GM12891 (cell line): ENCODE measurements at regions not wholly inside any gene's neighbourhood (a gene's known extent, or its start where the extent isn't known, plus 50 kb on each side); places are given as distances from the start of the nearest gene placed in this dataset.
A peak's percentile ranks its signal among the peaks of the same experiment; 100 is the strongest.

Experiments
- DNase-seq: peaks from one replicate; pipeline ENCODE4 v3.0.0; 2011; ENCODE audit warnings: low spot score; ENCODE audit not compliant: insufficient read length
- FAIRE-seq: peaks from 2 replicates; lab custom pipeline; 2011; peaks lifted over from hg19 to GRCh38; lab: Jason Lieb, UNC
- PAX5 ChIP-seq: IDR thresholded peaks from 2 replicates; pipeline ENCODE4 v1.6.1; 2011; ENCODE audit warnings: low read length, moderate library complexity, mild to moderate bottlenecking; ENCODE audit not compliant: insufficient read depth, severe bottlenecking
- POLR2A ChIP-seq: IDR thresholded peaks from 2 replicates; pipeline ENCODE4 v1.6.1; 2011; ENCODE audit warnings: low read depth, low read length, control low read depth
- POLR2AphosphoS5 ChIP-seq: IDR thresholded peaks from 2 replicates; pipeline ENCODE4 v1.6.1; 2011; ENCODE audit warnings: low read depth, low read length, control low read depth
- POU2F2 ChIP-seq: IDR thresholded peaks from 2 replicates; pipeline ENCODE4 v1.6.1; 2011; ENCODE audit warnings: low read depth, mild to moderate bottlenecking, control low read depth, low read length, moderate library complexity
- SPI1 ChIP-seq: IDR thresholded peaks from 2 replicates; pipeline ENCODE4 v1.6.1; 2011; ENCODE audit warnings: low read depth, low read length, control low read depth
- TAF1 ChIP-seq: IDR thresholded peaks from 2 replicates; pipeline ENCODE4 v1.6.1; 2011; ENCODE audit warnings: low read depth, low read length, control low read depth

DNA sequence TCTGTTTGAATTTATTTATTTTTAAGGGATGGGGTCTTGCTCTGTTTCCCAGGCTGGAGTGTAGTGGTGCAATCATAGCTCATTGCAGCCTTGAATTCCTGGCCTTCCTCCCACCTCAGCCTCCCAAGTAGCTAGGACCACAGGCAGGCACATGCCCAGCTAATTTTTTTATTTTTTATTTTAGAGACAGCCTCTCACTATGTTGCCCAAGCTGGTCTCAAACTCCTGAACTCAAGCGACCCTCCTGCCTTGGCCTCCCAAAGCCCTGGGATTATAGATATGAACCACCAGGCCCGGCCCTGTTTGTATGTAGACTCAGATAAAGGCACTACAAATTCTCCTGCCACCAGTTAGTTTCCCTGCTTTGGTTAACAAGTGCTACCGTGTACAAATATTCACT, 142.9 kb upstream of the SOX4 start:
- FAIRE-seq = no peak
- TF ChIP-seq TAF1 (no peak), POLR2AphosphoS5 (no peak), SPI1 (no peak), PAX5 (no peak), POU2F2 (no peak), POLR2A (no peak)
- DNase-seq = no peak

DNA sequence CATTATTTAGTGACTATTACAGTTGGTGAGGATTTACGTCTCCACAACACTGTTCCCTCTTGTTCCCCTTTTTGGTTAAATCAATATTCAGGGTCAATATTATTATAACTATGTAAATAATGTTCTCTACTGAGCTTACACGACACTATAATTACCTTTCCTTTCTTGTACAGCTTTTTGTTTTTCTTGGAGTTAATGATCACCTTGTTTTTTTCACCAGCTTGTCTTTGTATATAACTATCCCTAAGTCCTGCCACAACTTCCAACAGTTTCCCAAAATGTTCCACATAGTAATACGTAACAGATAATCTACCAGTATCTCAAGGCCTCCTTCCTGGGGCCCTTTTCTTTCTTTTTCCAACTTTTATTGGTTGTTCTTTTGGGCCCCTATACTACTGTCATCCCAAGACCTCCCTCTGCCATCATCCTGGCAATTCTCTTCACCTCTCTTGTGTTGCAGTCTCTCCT, 142.0 kb upstream of the SOX4 start:
- DNase-seq (no peak), FAIRE-seq (no peak)
- TF ChIP-seq POLR2A (no peak), SPI1 (no peak)

DNA sequence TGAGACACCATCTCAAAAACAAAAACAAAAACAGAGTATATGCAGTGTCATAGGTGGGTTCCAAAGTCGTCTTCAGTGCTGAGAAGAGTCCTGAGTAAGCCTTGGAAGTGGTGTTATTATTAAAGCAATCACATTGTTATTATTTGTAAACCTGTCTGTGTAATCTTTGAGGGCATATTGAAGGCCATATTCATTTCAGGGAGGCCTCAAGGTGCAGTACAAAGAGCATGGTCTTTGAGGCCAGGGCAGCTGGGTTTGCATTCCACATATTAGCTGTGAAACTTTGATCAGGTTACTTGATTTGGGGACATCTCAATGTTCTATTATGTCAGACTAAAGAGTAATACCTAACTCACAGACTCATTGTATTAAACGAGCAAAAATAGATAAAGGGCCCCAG, 139.3 kb upstream of the SOX4 start:
- FAIRE-seq = no peak

DNA sequence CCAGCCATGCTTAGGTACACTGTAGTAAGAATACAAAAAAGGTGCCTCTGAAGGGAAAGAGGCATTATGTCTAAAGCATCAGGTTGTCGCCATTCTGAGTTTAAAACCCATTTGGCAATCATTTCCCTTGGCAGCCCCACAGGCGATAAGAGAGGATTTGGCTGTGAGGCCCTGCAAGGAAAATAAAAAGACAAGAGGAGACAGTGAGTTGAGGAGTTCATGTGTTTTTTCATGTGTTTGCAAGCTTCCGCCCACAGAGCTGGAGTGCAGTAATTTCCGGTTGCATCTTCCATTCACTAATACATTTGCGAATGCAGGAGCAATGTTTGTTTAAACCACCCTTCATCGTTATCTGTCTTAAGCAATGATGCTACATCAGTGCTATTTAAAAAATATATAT, 138.5 kb upstream of the SOX4 start:
- DNase-seq (no peak), FAIRE-seq (no peak)
- no peak for TF ChIP-seq PAX5
- no peak for TF ChIP-seq POU2F2
- no peak for TF ChIP-seq POLR2AphosphoS5
- TF ChIP-seq TAF1 = no peak
- no peak for TF ChIP-seq SPI1
- TF ChIP-seq POLR2A = no peak

More for the DNA sequence above, 139.3 kb upstream of the SOX4 start:
- TF ChIP-seq POLR2A (no peak), POU2F2 (no peak)
- DNase-seq = no peak

DNA sequence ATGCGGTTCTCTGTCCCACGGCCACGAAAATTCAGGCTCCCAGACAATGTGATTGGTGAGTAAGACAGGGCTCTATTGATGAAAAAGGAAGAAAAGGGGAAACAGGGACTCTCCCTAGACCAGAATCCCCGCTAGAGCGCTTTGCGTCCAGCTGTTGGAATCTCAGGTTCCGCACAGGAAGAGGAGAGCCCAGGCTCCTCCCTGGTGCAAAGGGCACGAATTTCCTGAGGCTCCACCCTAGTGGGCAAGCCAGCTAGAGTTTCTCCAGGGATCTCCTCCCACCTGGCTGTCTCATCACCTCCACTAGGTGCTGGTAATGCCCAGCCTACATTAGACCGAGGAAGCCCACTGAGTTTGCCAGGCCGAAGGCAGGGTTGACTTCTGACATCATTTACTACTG, 135.9 kb upstream of the SOX4 start:
- TF ChIP-seq POLR2AphosphoS5 (no peak), POU2F2 (no peak), SPI1 (no peak), PAX5 (no peak), POLR2A (no peak), TAF1 (no peak)
- FAIRE-seq = no peak
- no peak for DNase-seq

DNA sequence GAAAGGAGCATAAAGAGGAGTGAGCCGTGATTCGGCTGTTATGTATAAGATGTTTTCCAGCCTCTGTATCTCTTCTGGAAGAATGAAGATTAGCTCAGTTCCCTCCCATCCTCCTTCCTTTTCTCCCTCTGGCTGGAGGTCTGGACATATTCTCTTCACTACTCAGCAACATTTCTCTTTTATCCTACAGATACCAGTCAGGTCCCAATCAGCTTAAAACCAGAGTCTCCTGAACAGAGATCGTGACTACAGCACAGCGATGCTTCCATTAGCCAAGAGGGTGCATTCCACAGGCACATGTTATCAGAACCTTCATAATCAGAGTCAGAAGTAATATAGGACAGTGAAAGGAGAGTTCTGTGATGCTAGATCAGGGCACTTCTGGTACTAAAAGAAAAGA, 133.9 kb upstream of the SOX4 start:
- DNase-seq (no peak), FAIRE-seq (no peak)
- no peak for TF ChIP-seq SPI1
- no peak for TF ChIP-seq TAF1
- no peak for TF ChIP-seq POLR2AphosphoS5
- TF ChIP-seq PAX5 = no peak
- no peak for TF ChIP-seq POU2F2
- TF ChIP-seq POLR2A = no peak

DNA sequence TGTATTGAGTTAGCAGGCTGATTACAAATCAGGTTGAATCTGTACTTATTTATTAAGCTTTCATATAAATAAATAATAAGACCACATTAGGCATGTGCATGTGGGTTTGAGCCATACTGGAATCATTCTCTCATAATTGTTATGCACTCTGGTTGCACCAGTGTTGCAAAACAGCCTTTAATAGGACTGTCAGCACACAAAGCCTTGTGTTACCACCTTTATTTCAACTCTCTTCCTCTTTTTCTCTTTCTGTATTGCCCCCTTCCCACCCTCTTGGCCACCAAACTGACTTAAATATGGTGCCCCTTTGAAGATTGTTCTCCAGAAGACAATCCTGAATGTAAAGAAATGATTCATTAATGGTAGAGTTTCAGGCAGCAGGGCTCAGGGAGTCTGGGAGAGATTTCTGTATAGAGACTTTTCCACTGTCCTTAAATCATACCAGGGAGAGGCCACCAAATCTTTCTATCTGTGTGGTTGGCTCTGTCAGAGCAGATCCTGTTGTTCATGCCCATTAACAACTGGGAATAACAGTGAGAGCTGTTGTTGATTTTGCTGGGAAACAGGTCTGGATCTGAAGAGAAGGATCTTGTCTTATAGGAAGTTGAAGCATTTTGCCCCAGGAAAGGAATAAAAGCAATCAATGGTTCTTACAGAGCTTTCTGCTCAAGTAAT, 131.6 kb upstream of the SOX4 start:
- DNase-seq = no peak
- no peak for TF ChIP-seq PAX5
- TF ChIP-seq POU2F2 = no peak
- TF ChIP-seq SPI1 = 0 out of 2 replicates have a peak, but pooled peaks have one; percentile 16
- TF ChIP-seq TAF1 = no peak
- TF ChIP-seq POLR2AphosphoS5 = no peak
- FAIRE-seq = no peak

DNA sequence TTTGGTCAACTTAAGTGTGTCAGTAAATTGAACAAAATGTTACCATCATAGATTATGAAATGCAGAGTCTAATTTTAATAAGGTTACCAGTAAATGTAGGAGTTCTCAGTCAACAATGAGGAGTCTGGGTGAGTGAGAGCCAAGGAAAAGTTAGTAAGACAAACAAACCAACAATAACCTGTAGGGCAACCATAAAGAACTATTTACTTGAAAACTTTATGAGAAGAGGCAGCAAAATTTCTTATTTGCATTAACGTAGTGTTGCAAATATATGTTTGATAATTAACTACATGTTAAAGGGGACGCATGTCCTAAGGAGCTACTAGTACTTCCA, 131.1 kb upstream of the SOX4 start:
- FAIRE-seq = no peak
- TF ChIP-seq PAX5 (no peak), POLR2AphosphoS5 (no peak), TAF1 (no peak), POU2F2 (no peak), POLR2A (no peak), SPI1 (no peak)
- DNase-seq = no peak

DNA sequence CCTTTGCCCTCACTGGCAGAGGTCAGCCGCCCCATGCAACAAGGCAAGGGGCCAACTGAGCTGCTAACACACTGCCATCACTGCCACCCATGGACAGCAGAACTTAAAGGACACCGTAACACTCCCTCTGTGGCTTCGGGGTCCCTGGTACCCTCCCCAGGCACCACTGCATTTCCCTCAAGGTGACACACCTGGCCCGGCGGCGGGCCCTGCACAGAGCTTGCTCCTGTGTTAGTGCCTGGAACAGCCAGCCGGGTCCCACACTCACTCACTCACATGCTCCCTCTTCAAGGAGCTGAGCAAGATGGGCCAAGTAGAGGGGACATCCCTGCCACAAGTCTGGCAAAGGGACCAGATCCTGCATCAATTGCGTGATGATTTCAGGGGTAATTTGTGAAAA, 126.5 kb upstream of the SOX4 start:
- no peak for FAIRE-seq
- TF ChIP-seq SPI1 = no peak
- no peak for TF ChIP-seq POU2F2
- TF ChIP-seq POLR2A = no peak
- no peak for TF ChIP-seq PAX5
- no peak for TF ChIP-seq TAF1
- TF ChIP-seq POLR2AphosphoS5 = no peak
- DNase-seq = no peak

DNA sequence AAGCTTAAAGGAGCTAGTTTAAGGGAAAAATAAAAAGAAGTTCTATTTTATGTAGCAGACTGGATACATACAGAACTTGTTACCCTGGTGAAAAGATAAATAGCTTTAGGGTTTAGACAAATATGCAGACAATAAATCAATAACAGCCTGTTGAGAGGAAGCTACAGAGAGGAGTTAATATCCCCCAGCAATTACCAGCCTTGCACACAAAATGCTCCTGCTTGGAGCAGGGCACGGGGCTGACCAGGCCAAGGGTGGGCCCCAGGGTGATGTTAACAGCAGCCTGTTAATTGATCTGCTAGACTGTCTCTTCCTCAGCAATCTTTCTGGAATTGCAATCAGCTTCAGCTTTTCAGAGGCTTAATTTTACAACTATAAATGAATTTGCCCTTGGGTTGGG, 125.1 kb upstream of the SOX4 start:
- no peak for FAIRE-seq
- TF ChIP-seq SPI1 (no peak), POLR2AphosphoS5 (no peak), TAF1 (no peak), POLR2A (no peak), PAX5 (no peak), POU2F2 (no peak)
- DNase-seq = no peak
